Ascending aorta (tissue), 2 donors: ENCODE measurements at regions not wholly inside any gene's neighbourhood (a gene's known extent, or its start where the extent isn't known, plus 50 kb on each side); places are given as distances from the start of the nearest gene placed in this dataset.

Experiments used
- DNase-seq, 2 donors: peaks; one replicate each; pipeline ENCODE4 v3.0.0-alpha.2; 2019; ENCODE audit warnings: low spot score in 2 of 2
- H3K27ac ChIP-seq, 2 donors: fragments of 200-600 bp; sonication (generic); one replicate each; pipeline ENCODE4 v1.5.1; 2016 to 2017; ENCODE audit warnings: mild to moderate bottlenecking in 1 of 2
- H3K27me3 ChIP-seq: fragments of 200-600 bp; sonication (generic); one replicate; pipeline ENCODE4 v1.5.1; 2017
- H3K36me3 ChIP-seq, 2 donors: fragments of 200-600 bp; sonication (generic); one replicate each; pipeline ENCODE4 v1.5.1; 2016
- H3K4me1 ChIP-seq, 2 donors: fragments of 200-600 bp; sonication (generic); one replicate each; pipeline ENCODE4 v1.5.1; 2016 to 2017; ENCODE audit warnings: mild to moderate bottlenecking in 1 of 2
- H3K4me3 ChIP-seq, 2 donors: fragments of 200-600 bp; sonication (generic); one replicate each; pipeline ENCODE4 v1.5.1; 2016 to 2017; ENCODE audit warnings: mild to moderate bottlenecking in 1 of 2
- H3K9me3 ChIP-seq, 2 donors: fragments of 200-600 bp; sonication (generic); one replicate each; pipeline ENCODE4 v1.5.1; 2016
- CTCF ChIP-seq, 3 experiments: fragments of 200-600 bp in 2 of 3; fragments of 450-650 bp in 1 of 3; sonication (generic) in 2 of 3; IDR thresholded peaks; one replicate each; pipeline ENCODE4 v1.5.1; 2016 to 2019; ENCODE audit warnings: antibody characterized with exemption in 3 of 3, mild to moderate bottlenecking in 1 of 3, moderate library complexity in 1 of 3
- intact Hi-C: fragments of 100-400 bp; cut with DNase I; formaldehyde crosslinking; loops from one replicate; pipeline ENCODE4 v1.15.1; 2023

GRCh38 chr21:41622831-41623548, 115.0 kb upstream of the TMPRSS2 start:
- TF ChIP-seq CTCF (IDR thresholded peaks at IDR 0.05): no peak
- no peaks in the 10 kb centered on the region for H3K4me1 ChIP-seq
- intact Hi-C loops: no loop called here
- no peaks in the 10 kb centered on the region for H3K36me3 ChIP-seq
- no peak overlapping the region for H3K27ac ChIP-seq
- no peaks in the 10 kb centered on the region for H3K27me3 ChIP-seq
- H3K9me3 ChIP-seq: no peaks in the 10 kb centered on the region
- DNase-seq: no peak
- no peak overlapping the region for H3K4me3 ChIP-seq

DNA sequence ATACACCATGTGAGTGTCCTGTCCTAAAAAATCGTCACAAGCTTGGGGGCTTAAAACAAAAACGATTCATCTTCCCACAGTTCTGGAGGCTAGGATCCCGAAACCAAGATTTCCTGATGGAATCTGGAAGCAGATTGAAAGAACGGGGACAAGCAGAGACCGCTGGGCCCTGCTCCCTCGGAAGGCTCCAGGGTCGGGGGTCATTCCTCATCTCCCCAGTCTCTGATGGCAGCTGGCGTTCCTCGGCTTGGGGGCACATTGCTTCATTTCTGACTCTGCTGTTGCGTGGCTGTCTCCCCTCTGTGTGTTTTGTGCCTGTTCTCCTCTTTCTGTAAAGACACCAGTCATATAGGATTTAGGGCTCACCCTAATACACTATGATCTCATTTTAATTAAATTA, 114.2 kb upstream of the TMPRSS2 start:
- Histone ChIP-seq H3K4me3 (no peak overlapping the region), H3K27ac (no peak overlapping the region), H3K27me3 (no peaks in the 10 kb centered on the region), H3K4me1 (peaks cover 0 to 3% of the 10 kb centered on the region in 2 donors), H3K9me3 (no peaks in the 10 kb centered on the region), H3K36me3 (no peaks in the 10 kb centered on the region)
- TF ChIP-seq CTCF (IDR thresholded peaks at IDR 0.05): no peak
- intact Hi-C loops: no loop called here
- no peak for DNase-seq

DNA sequence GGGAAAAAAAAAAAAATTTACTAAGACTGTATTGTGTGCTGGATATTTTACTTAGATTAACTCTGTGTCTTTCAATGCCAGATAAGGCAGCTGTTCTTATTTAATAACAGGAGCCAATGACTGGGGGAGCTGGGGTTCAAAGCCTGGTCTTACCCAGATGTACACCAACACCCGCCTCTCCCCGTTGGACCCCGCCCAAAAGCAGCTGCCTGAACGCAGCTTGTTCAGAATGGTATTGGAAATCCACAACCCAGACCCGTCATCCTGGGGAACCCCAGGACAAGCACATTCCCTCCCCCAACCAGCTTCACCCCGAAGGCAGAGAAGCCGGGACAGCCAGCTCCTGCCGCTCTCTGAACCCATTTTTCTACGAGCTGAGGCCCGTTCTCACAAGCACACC, 113.6 kb upstream of the TMPRSS2 start:
- H3K36me3 ChIP-seq: no peaks in the 10 kb centered on the region
- DNase-seq: no peak
- no peak overlapping the region for H3K4me3 ChIP-seq
- intact Hi-C loops: no loop called here
- peaks cover 0 to 9% of the 10 kb centered on the region in 2 donors for H3K4me1 ChIP-seq
- no peaks in the 10 kb centered on the region for H3K27me3 ChIP-seq
- TF ChIP-seq CTCF (IDR thresholded peaks at IDR 0.05): no peak
- H3K27ac ChIP-seq: no peak overlapping the region
- H3K9me3 ChIP-seq: no peaks in the 10 kb centered on the region

- intact Hi-C loops: no loop called here
- Histone ChIP-seq H3K36me3 (no peaks in the 10 kb centered on the region), H3K4me1 (peaks cover 5 to 14% of the 10 kb centered on the region in 2 donors), H3K27me3 (no peaks in the 10 kb centered on the region), H3K4me3 (no peak overlapping the region), H3K27ac (no peak overlapping the region), H3K9me3 (no peaks in the 10 kb centered on the region)
- DNase-seq: no peak
- no peak for TF ChIP-seq CTCF (IDR thresholded peaks at IDR 0.05)
Observed at GRCh38 chr21:41620982-41621381, 113.0 kb upstream of the TMPRSS2 start.

GRCh38 chr21:41620541-41620940, 112.6 kb upstream of the TMPRSS2 start:
- no peaks in the 10 kb centered on the region for H3K9me3 ChIP-seq
- no peak for TF ChIP-seq CTCF (IDR thresholded peaks at IDR 0.05)
- H3K4me3 ChIP-seq: no peak overlapping the region
- H3K4me1 ChIP-seq: peaks cover 8 to 16% of the 10 kb centered on the region in 2 donors
- H3K27me3 ChIP-seq: no peaks in the 10 kb centered on the region
- intact Hi-C loops: no loop called here
- H3K27ac ChIP-seq: no peak overlapping the region
- H3K36me3 ChIP-seq: no peaks in the 10 kb centered on the region
- DNase-seq: no peak
